C4-2B (cell line): ENCODE measurements at regions not wholly inside any gene's neighbourhood (a gene's known extent, or its start where the extent isn't known, plus 50 kb on each side); places are given as distances from the start of the nearest gene placed in this dataset.

ENCODE experiments used
- H3K27ac ChIP-seq: fragments of 450-650 bp; 2 replicates; pipeline ENCODE4 v1.5.1; 2017
- CTCF ChIP-seq: fragments of 450-650 bp; conservative IDR thresholded peaks from 2 replicates; pipeline ENCODE4 v1.5.1; 2017; ENCODE audit warnings: mild to moderate bottlenecking
- ZFX ChIP-seq: fragments of 450-650 bp; IDR thresholded peaks from 2 replicates; pipeline ENCODE4 v1.6.1; 2017

GRCh38 chr1:218809625-218810024 lies 364.1 kb upstream of the LYPLAL1 start:
- H3K27ac ChIP-seq = no peak overlapping the region
- TF ChIP-seq ZFX = no peak
- no peak for TF ChIP-seq CTCF

GRCh38 chr1:218810306-218810705 lies 363.4 kb upstream of the LYPLAL1 start:
- TF ChIP-seq ZFX (no peak), CTCF (no peak)
- H3K27ac ChIP-seq = no peak overlapping the region

- TF ChIP-seq CTCF (no peak), ZFX (no peak)
- no peak overlapping the region for H3K27ac ChIP-seq
Observed at GRCh38 chr1:218811497-218811896, 362.2 kb upstream of the LYPLAL1 start.

- no peak for TF ChIP-seq ZFX
- no peak for TF ChIP-seq CTCF
- H3K27ac ChIP-seq = no peak overlapping the region
Observed at GRCh38 chr1:218812360-218812759, 361.3 kb upstream of the LYPLAL1 start.

GRCh38 chr1:218813237-218813636 lies 360.4 kb upstream of the LYPLAL1 start:
- no peak for TF ChIP-seq CTCF
- no peak for TF ChIP-seq ZFX
- no peak overlapping the region for H3K27ac ChIP-seq

- TF ChIP-seq ZFX (no peak), CTCF (no peak)
- H3K27ac ChIP-seq = no peak overlapping the region
Observed at GRCh38 chr1:218815076-218815475, 358.6 kb upstream of the LYPLAL1 start.

GRCh38 chr1:218817071-218817470 lies 356.6 kb upstream of the LYPLAL1 start:
- TF ChIP-seq CTCF = no peak
- no peak for TF ChIP-seq ZFX
- no peak overlapping the region for H3K27ac ChIP-seq
